ENCODE measurements at regions not wholly inside any gene's neighbourhood (a gene's known extent, or its start where the extent isn't known, plus 50 kb on each side); places are given as distances from the start of the nearest gene placed in this dataset.
"Not testable (repeated sequence)": the region's sequence is repeated elsewhere in the genome, so short reads cannot be mapped to it uniquely, and the experiment has no call there.

DNA sequence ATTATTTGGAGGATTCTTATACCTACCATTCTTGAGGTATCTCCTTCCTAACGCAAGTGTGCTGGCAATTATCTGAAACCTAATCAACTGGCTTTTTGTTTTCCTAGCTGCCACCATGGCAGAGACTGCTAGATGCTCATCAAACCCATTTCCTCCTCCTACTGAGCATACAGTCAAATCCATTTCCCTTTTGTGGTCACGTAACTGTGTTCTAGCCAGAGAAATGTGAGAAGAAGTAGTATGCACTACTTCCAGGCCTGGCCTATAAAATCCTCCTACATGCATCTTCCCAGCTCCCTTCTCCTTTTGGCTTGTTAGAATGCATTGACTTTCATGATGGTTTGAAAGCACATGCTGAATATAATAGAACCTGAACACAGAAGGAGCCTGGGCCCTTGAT is 494.1 kb upstream of the MEIS1 start:
- Mint-ChIP-seq H3K4me3 (no peak overlapping the region), H3K27ac (no peak overlapping the region), H3K27me3 (ENCODE audit: low read depth) (no peaks in the 10 kb centered on the region), H3K4me1 (ENCODE audit: low read depth) (no peaks in the 10 kb centered on the region), H3K9me3 (ENCODE audit: insufficient read depth) (no peaks in the 10 kb centered on the region), H3K36me3 (ENCODE audit: low read depth) (no peaks in the 10 kb centered on the region)
- ChIA-PET POLR2A (no interaction called here), CTCF (no interaction called here)
- ATAC-seq, result no peak
- no peak for DNase-seq

DNA sequence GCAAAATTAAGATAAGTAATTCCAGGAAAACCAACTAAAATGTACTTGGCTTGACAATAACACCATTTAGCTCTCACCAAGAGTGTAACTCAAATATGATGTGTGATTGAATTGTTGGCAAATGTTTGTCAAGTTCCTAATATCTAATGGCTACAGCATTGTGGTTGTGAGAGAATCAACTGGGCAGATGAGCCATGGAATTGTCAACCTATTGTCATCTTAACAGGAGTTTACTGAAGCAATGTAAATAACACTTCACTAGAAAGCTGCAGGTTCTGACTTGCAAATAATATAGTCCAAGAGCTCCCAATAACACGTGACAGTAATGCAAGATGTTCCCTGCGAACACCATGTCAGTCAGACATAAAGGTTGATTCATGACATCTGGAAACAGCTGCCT is 495.2 kb upstream of the MEIS1 start:
- ATAC-seq, result no peak
- ChIA-PET POLR2A (no interaction called here), CTCF (no interaction called here)

DNA sequence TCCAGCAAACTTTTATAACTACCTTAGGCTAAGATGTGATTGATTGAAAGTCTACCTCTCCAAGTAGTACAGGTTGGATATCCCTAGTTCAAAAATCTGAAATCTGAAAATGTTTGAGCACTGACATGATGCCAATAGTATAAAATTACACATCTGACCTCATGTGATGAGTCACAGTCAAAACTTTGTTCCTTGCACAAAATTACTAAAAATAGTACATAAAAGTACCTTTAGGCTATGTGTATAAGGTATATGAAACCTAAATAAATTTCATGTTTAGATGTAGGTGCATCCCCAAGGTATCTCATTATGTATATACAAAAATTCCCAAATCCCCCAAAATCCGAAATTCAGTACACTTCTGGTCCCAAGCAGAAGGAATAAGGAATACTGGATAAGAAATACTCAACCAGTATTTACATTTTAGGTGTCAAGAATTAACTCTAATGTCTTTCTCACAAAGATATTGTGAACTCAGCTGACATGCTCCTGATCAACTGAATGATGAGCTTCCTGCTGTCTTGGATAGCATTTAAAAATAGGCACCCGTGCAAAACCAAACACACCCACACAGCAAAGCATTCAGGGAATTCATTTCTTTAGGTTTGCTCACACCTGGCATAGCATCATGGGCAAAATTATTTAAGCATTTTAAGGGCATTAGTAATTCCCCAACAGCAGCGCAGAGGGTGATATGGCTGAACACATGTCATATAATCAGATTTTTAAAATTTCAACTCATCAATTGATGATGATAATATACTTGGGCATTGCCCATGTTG is 497.4 kb upstream of the MEIS1 start:
- Mint-ChIP-seq H3K4me1 (ENCODE audit: low read depth) (no peaks in the 10 kb centered on the region), H3K27me3 (ENCODE audit: low read depth) (no peaks in the 10 kb centered on the region), H3K9me3 (ENCODE audit: insufficient read depth) (no peaks in the 10 kb centered on the region), H3K27ac (no peak overlapping the region), H3K36me3 (ENCODE audit: low read depth) (no peaks in the 10 kb centered on the region), H3K4me3 (no peak overlapping the region)
- ATAC-seq (no peak), DNase-seq (no peak)
- CTCF ChIA-PET, result no interaction called here
- POLR2A ChIA-PET, result no interaction called here

More for the DNA sequence above, 495.2 kb upstream of the MEIS1 start:
- Mint-ChIP-seq H3K27ac (no peak overlapping the region), H3K9me3 (ENCODE audit: insufficient read depth) (no peaks in the 10 kb centered on the region), H3K4me1 (ENCODE audit: low read depth) (no peaks in the 10 kb centered on the region), H3K27me3 (ENCODE audit: low read depth) (no peaks in the 10 kb centered on the region), H3K36me3 (ENCODE audit: low read depth) (no peaks in the 10 kb centered on the region), H3K4me3 (no peak overlapping the region)
- no peak for DNase-seq

DNA sequence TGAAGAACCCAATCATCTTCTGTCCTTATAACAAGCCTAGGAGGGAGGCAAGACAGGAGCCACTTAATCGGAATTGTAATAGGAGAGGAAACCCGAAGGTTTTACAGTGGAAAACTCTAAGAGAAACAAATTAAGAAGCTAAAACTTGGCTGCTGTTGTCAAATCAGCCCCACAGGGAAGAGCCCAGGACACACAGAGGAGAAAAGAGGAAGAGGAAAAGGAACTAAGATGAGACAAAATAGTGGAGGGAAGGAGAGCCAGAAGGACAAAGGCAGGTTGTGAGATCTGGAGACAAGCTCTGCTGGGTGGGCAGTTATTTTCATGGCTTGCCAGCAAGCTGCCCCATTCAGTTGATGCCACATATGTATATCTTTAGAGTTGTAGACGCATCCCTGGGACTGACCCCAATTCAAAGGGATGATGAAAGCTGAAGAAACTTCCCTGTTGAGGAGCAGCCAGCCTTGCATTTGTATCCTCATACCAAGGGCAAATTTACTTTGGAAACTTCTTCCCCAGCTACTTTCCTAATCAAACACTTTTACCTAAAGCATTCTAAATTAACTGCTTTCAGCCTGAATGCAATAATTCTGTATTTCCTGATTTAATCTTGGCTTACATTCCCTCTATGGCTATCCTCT is 499.8 kb upstream of the MEIS1 start:
- Mint-ChIP-seq H3K36me3 (ENCODE audit: low read depth) (no peaks in the 10 kb centered on the region), H3K4me3 (no peak overlapping the region), H3K9me3 (ENCODE audit: insufficient read depth) (no peaks in the 10 kb centered on the region), H3K27ac (no peak overlapping the region), H3K4me1 (ENCODE audit: low read depth) (no peaks in the 10 kb centered on the region), H3K27me3 (ENCODE audit: low read depth) (no peaks in the 10 kb centered on the region)
- POLR2A ChIA-PET, result no interaction called here
- DNase-seq, result no peak
- no peak for ATAC-seq
- CTCF ChIA-PET, result no interaction called here

DNA sequence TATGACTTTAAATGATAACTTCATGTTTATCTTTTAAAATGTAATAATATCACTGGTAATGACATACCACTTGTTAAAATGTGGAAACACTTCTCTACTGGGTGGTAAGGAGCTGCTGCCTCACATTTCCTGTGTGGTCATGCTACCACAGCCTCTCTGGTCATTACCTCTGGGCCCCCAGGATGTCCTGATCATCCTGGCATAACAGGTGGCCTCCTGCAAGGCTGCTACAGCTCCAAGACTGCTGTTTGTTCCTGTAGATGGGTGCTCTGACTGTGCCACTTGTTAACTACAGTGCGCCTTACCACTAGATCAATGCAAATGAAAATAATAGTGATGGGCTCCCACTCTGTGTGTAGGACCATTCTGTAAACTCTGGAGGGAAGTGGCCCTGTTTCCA is 500.2 kb upstream of the SPRED2 start:
- CTCF ChIA-PET, result no interaction called here
- ATAC-seq (no peak), DNase-seq (no peak)
- POLR2A ChIA-PET, result no interaction called here
- Mint-ChIP-seq H3K4me3 (no peak overlapping the region), H3K4me1 (ENCODE audit: low read depth) (no peaks in the 10 kb centered on the region), H3K9me3 (ENCODE audit: insufficient read depth) (no peaks in the 10 kb centered on the region), H3K36me3 (ENCODE audit: low read depth) (no peaks in the 10 kb centered on the region), H3K27ac (no peak overlapping the region), H3K27me3 (ENCODE audit: low read depth) (no peaks in the 10 kb centered on the region)

DNA sequence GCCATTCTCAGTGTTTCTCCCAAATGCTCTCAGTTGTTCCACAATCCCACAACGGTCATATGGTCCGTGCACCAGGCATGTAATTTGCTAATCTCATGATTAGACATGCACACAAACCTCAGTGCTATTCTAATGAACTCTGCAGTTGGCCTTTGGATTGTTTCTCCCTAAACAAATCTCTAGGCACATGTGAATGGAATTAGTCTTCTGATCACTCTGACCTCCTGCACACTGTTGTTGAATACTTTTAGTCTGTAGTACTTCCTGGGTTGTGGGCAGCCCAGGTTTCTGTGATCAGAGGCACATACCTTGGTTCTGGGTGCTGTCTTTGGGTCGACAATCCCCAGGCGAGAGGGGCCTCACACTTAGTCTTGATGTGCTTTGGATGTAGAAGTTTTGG is 498.7 kb upstream of the SPRED2 start:
- POLR2A ChIA-PET, result no interaction called here
- no peak for ATAC-seq

DNA sequence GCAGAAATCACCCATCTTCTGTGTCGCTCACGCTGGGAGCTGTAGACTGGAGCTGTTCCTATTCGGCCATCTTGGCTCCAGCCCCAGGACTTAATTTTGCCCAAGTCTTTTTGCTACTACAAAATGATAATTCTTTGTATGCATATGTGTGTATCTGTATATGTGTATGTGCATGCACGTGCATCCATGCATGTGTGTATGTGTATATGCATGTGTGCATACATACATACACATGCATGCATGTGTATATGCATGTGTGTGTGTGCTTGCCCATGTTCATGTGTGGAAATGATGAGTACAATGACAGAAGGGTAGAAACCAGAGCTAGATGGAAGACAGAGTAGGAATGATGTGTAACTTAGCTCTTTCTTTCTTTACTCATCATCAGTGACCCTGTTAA is 497.9 kb upstream of the SPRED2 start:
- CTCF ChIA-PET, result no interaction called here
- no peaks in the 10 kb centered on the region for H3K9me3 Mint-ChIP-seq (ENCODE audit: insufficient read depth)
- POLR2A ChIA-PET, result no interaction called here

More for the DNA sequence above, 498.7 kb upstream of the SPRED2 start:
- H3K4me1 Mint-ChIP-seq (ENCODE audit: low read depth), result no peaks in the 10 kb centered on the region
- CTCF ChIA-PET, result no interaction called here
- no peak overlapping the region for H3K27ac Mint-ChIP-seq
- no peaks in the 10 kb centered on the region for H3K27me3 Mint-ChIP-seq (ENCODE audit: low read depth)
- no peaks in the 10 kb centered on the region for H3K36me3 Mint-ChIP-seq (ENCODE audit: low read depth)
- no peaks in the 10 kb centered on the region for H3K9me3 Mint-ChIP-seq (ENCODE audit: insufficient read depth)
- H3K4me3 Mint-ChIP-seq, result no peak overlapping the region
- DNase-seq, result no peak

DNA sequence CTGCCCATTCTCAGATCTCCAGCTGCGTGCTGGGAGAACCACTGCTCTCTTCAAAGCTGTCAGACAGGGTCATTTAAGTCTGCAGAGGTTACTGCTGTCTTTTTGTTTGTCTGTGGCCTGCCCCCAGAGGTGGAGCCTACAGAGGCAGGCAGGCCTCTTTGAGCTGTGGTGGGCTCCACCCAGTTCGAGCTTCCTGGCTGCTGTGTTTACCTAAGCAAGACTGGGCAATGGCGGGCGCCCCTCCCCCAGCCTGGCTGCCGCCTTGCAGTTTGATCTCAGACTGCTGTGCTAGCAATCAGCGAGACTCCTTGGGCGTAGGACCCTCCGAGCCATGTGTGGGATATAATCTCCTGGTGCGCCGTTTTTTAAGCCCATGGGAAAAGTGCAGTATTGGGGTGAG is 497.3 kb upstream of the SPRED2 start:
- H3K27ac Mint-ChIP-seq; ATAC-seq; H3K9me3 Mint-ChIP-seq (ENCODE audit: insufficient read depth); CTCF ChIA-PET; H3K36me3 Mint-ChIP-seq (ENCODE audit: low read depth); H3K4me1 Mint-ChIP-seq (ENCODE audit: low read depth); DNase-seq; H3K27me3 Mint-ChIP-seq (ENCODE audit: low read depth); H3K4me3 Mint-ChIP-seq; POLR2A ChIA-PET: not testable (repeated sequence)

More for the DNA sequence above, 497.9 kb upstream of the SPRED2 start:
- Mint-ChIP-seq H3K27me3 (ENCODE audit: low read depth) (no peaks in the 10 kb centered on the region), H3K4me3 (no peak overlapping the region), H3K4me1 (ENCODE audit: low read depth) (no peaks in the 10 kb centered on the region), H3K27ac (no peak overlapping the region), H3K36me3 (ENCODE audit: low read depth) (no peaks in the 10 kb centered on the region)
- no peak for ATAC-seq
- no peak for DNase-seq

DNA sequence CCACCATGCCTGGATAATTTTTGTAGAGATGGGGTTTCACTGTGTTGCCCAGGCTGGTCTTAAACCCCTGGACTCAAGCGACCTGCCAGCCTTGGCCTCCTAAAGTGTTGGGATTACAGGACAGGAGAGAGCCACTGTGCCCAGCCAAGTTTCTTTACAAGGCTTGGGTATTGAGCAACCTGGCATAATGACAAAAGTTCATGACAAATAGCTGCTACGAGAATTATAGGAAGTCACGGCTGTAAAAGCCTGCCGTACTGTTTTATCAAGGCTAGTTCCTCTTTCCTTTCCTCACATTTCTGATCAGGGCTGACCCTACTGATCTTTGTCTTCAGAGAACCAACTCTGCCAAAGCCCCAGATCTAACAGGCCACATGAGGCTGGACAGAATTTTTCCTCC is 490.4 kb upstream of the SPRED2 start:
- DNase-seq (no peak), ATAC-seq (no peak)
- CTCF ChIA-PET, result no interaction called here
- Mint-ChIP-seq H3K4me1 (ENCODE audit: low read depth) (no peaks in the 10 kb centered on the region), H3K27ac (no peak overlapping the region), H3K36me3 (ENCODE audit: low read depth) (no peaks in the 10 kb centered on the region), H3K9me3 (ENCODE audit: insufficient read depth) (no peaks in the 10 kb centered on the region), H3K27me3 (ENCODE audit: low read depth) (no peaks in the 10 kb centered on the region), H3K4me3 (no peak overlapping the region)
- POLR2A ChIA-PET, result no interaction called here

DNA sequence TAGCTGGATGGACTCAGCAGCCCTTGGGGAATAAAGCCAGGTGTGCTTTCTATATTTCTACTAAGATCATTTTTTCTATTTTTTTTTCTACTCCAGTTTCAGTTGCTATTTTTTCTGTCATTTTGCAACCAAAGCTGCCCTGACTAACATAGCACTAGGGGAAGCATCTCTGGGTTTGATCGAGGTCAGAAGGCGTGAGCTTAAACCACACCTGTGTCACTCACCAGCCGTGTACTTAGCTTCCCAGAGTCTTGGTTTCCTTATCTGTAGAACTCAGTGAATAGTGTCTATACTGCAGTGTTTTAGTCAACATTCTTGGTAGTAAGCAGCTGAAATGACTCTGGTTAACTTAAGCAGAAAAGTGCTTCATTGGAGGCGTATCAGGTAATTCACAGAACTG is 489.6 kb upstream of the SPRED2 start:
- ChIA-PET CTCF (no interaction called here), POLR2A (no interaction called here)
- ATAC-seq (no peak), DNase-seq (no peak)
- H3K27me3 Mint-ChIP-seq (ENCODE audit: low read depth), result no peaks in the 10 kb centered on the region
- no peaks in the 10 kb centered on the region for H3K4me1 Mint-ChIP-seq (ENCODE audit: low read depth)
- no peaks in the 10 kb centered on the region for H3K9me3 Mint-ChIP-seq (ENCODE audit: insufficient read depth)
- H3K4me3 Mint-ChIP-seq, result no peak overlapping the region
- no peaks in the 10 kb centered on the region for H3K36me3 Mint-ChIP-seq (ENCODE audit: low read depth)
- no peak overlapping the region for H3K27ac Mint-ChIP-seq

DNA sequence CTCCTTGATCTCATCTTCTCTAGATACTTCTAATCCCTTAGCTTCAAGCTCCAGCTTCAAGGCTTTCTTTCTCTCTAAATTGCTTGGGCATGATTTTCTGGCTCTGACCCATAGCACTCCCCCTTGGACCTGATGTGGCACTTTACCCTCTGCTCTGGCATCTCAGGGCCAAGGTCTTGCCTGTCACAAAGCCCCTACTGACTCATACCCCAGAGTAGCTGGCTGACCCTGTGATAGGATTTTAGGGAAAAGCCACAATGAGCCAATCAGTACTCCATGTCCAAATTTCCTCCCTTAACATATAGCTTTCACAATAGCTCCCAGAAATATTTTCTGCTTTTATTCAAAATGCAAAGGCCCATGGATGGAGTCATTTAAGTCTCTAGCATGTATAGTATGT is 488.7 kb upstream of the SPRED2 start:
- DNase-seq (no peak), ATAC-seq (no peak)
- no peaks in the 10 kb centered on the region for H3K4me1 Mint-ChIP-seq (ENCODE audit: low read depth)
- no peak overlapping the region for H3K4me3 Mint-ChIP-seq
- no peak overlapping the region for H3K27ac Mint-ChIP-seq
- H3K27me3 Mint-ChIP-seq (ENCODE audit: low read depth), result no peaks in the 10 kb centered on the region
- no peaks in the 10 kb centered on the region for H3K36me3 Mint-ChIP-seq (ENCODE audit: low read depth)
- no peaks in the 10 kb centered on the region for H3K9me3 Mint-ChIP-seq (ENCODE audit: insufficient read depth)
- ChIA-PET CTCF (no interaction called here), POLR2A (no interaction called here)

DNA sequence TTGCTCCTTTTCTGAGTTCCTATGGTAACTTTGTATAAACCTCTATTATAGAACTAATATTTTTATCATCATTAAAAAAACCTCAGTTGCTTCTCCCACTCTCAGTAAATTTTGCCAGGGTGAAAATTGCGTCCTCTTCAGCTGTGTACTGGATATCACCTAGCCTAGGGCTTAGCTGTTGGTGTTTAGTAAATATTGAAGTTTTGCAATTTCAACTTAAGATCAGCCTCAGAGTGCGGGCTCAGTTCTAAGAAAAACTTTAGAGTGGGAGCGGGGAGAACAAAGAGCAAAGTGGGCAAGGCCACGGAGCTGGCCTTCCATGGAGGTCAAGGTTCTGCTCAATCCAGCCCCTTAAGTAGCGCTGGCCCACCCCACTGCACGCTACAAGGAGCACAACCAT is 488.3 kb upstream of the SPRED2 start:
- H3K36me3 Mint-ChIP-seq (ENCODE audit: low read depth), result no peaks in the 10 kb centered on the region
- no peaks in the 10 kb centered on the region for H3K27me3 Mint-ChIP-seq (ENCODE audit: low read depth)
- no peaks in the 10 kb centered on the region for H3K9me3 Mint-ChIP-seq (ENCODE audit: insufficient read depth)
- ChIA-PET POLR2A (no interaction called here), CTCF (no interaction called here)
- H3K4me3 Mint-ChIP-seq, result no peak overlapping the region
- no peaks in the 10 kb centered on the region for H3K4me1 Mint-ChIP-seq (ENCODE audit: low read depth)
- H3K27ac Mint-ChIP-seq, result no peak overlapping the region
- DNase-seq (no peak), ATAC-seq (no peak)
